NB4 (cell line): ENCODE measurements at regions not wholly inside any gene's neighbourhood (a gene's known extent, or its start where the extent isn't known, plus 50 kb on each side); places are given as distances from the start of the nearest gene placed in this dataset.

Source experiments
- MYC ChIP-seq: IDR thresholded peaks from 2 replicates; pipeline ENCODE4 v1.6.1; 2011; ENCODE audit warnings: low read depth, low read length
- POLR2A ChIP-seq: IDR thresholded peaks from 2 replicates; pipeline ENCODE4 v1.6.1; 2011; ENCODE audit warnings: mild to moderate bottlenecking; ENCODE audit not compliant: insufficient read length; ENCODE audit errors: extremely low read depth
- TF ChIP-seq, protein P1 (sequence below): IDR thresholded peaks from one replicate; pipeline ENCODE4 v1.5.1; 2012; ENCODE audit warnings: low read depth, low read length
- TF ChIP-seq, protein P2 (sequence below): IDR thresholded peaks from 2 replicates; pipeline ENCODE4 v1.6.1; 2011; ENCODE audit warnings: low read depth, low read length

GRCh38 chr6:138559143-138559542, 59.8 kb upstream of the NHSL1 start:
- TF ChIP-seq, protein P1, sequence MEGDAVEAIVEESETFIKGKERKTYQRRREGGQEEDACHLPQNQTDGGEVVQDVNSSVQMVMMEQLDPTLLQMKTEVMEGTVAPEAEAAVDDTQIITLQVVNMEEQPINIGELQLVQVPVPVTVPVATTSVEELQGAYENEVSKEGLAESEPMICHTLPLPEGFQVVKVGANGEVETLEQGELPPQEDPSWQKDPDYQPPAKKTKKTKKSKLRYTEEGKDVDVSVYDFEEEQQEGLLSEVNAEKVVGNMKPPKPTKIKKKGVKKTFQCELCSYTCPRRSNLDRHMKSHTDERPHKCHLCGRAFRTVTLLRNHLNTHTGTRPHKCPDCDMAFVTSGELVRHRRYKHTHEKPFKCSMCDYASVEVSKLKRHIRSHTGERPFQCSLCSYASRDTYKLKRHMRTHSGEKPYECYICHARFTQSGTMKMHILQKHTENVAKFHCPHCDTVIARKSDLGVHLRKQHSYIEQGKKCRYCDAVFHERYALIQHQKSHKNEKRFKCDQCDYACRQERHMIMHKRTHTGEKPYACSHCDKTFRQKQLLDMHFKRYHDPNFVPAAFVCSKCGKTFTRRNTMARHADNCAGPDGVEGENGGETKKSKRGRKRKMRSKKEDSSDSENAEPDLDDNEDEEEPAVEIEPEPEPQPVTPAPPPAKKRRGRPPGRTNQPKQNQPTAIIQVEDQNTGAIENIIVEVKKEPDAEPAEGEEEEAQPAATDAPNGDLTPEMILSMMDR, result no peak
- TF ChIP-seq, protein P2, sequence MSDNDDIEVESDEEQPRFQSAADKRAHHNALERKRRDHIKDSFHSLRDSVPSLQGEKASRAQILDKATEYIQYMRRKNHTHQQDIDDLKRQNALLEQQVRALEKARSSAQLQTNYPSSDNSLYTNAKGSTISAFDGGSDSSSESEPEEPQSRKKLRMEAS, result no peak
- TF ChIP-seq POLR2A, result no peak
- no peak for TF ChIP-seq MYC
